HL-60 (cell line): ENCODE measurements at regions not wholly inside any gene's neighbourhood (a gene's known extent, or its start where the extent isn't known, plus 50 kb on each side); places are given as distances from the start of the nearest gene placed in this dataset.

Source experiments
- DNase-seq, 2 experiments: peaks; one replicate each; pipeline ENCODE4 v3.0.0-alpha.2; 2010 to 2020; ENCODE audit warnings: low read depth in 1 of 2, low spot score in 1 of 2
- H3K27ac ChIP-seq: fragments of 250-450 bp; sonication (Bioruptor Pico); replicated peaks from 2 replicates; pipeline ENCODE4 v1.5.1; 2020; ENCODE audit warnings: mild to moderate bottlenecking, moderate library complexity
- H3K27me3 ChIP-seq: fragments of 250-450 bp; sonication (Bioruptor Pico); 2 replicates; pipeline ENCODE4 v1.5.1; 2021; ENCODE audit warnings: mild to moderate bottlenecking, moderate library complexity; ENCODE audit not compliant: insufficient read depth, poor library complexity, severe bottlenecking
- H3K4me3 ChIP-seq: replicated peaks from 2 replicates; pipeline ENCODE4 v1.5.1; 2011; ENCODE audit warnings: mild to moderate bottlenecking, control low read depth, low read length; ENCODE audit not compliant: insufficient read depth
- CTCF ChIP-seq: IDR thresholded peaks from one replicate; pipeline ENCODE4 v1.5.1; 2011; ENCODE audit warnings: low read length, control low read depth, inconsistent platforms; ENCODE audit not compliant: insufficient read depth
- GABPA ChIP-seq: IDR thresholded peaks from 2 replicates; pipeline ENCODE4 v1.6.1; 2012; ENCODE audit warnings: low read depth
- POLR2AphosphoS5 ChIP-seq: IDR thresholded peaks from 2 replicates; pipeline ENCODE4 v1.6.1; 2012; ENCODE audit warnings: low read depth
- REST ChIP-seq: IDR thresholded peaks from 2 replicates; pipeline ENCODE4 v1.6.1; 2012; ENCODE audit warnings: low read depth; ENCODE audit not compliant: insufficient replicate concordance
- SPI1 ChIP-seq: IDR thresholded peaks from 2 replicates; pipeline ENCODE4 v1.6.1; 2012; ENCODE audit warnings: low read depth, mild to moderate bottlenecking, borderline replicate concordance

- no peak for DNase-seq
- TF ChIP-seq REST, result no peak
- no peak for TF ChIP-seq SPI1
- TF ChIP-seq CTCF, result no peak
- TF ChIP-seq POLR2AphosphoS5, result no peak
- TF ChIP-seq GABPA, result no peak
- H3K27me3 ChIP-seq, result no peaks in the 10 kb centered on the region
- H3K4me3 ChIP-seq, result no peak overlapping the region
- no peak overlapping the region for H3K27ac ChIP-seq
Observed at GRCh38 chr20:52791091-52791490, 181.1 kb upstream of the TSHZ2 start.

DNA sequence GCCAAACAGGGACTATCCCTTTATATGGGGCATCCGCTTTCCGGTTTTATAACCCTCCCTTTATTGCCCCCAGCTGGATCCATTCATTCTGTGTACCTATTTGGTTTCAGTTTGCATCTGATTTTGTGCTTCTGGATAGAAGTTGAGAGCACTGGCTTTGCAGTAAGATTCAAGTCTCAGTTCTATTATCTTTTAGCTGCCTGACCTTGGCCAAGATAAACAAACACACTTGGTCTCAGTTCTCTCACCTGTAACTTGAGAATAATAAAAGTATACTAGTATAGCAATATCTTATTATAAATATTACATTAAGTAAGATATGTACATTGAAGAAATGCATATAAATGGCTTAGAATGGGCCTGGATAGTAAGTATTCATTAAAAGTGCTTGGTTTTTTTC lies 182.4 kb upstream of the TSHZ2 start:
- Histone ChIP-seq H3K27me3 (no peaks in the 10 kb centered on the region), H3K27ac (no peak overlapping the region), H3K4me3 (no peak overlapping the region)
- TF ChIP-seq SPI1, result no peak
- no peak for TF ChIP-seq REST
- TF ChIP-seq GABPA, result no peak
- DNase-seq, result no peak

- Histone ChIP-seq H3K27me3 (no peaks in the 10 kb centered on the region), H3K27ac (no peak overlapping the region), H3K4me3 (no peak overlapping the region)
- TF ChIP-seq REST, result no peak
- no peak for DNase-seq
Observed at GRCh38 chr20:52787962-52788361, 184.2 kb upstream of the TSHZ2 start.

DNA sequence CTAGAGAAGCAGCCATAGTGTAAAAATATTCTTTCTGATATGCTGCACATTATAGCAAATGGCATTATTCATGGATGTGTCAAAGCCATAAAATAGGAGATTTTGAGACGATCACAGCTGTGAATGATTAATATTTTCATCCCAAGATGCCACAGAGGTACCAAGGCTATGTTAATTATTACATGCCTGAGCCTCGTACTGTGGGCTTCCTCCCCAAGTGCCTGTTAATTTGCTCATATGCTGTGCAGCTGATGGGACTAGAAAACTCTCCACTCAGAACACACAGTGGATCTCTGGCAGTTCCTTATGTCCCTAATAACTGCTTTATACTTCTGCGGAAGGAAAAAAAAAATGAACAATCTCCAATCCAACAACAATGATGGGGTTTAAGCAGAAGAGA lies 184.9 kb upstream of the TSHZ2 start:
- H3K27me3 ChIP-seq, result no peaks in the 10 kb centered on the region
- no peak overlapping the region for H3K27ac ChIP-seq

More for the DNA sequence above, 184.9 kb upstream of the TSHZ2 start:
- TF ChIP-seq POLR2AphosphoS5 (no peak), SPI1 (no peak), REST (no peak), GABPA (no peak), CTCF (no peak)
- H3K4me3 ChIP-seq, result no peak overlapping the region
- no peak for DNase-seq
